NT2/D1 (cell line): ENCODE measurements at regions not wholly inside any gene's neighbourhood (a gene's known extent, or its start where the extent isn't known, plus 50 kb on each side); places are given as distances from the start of the nearest gene placed in this dataset.
"Not testable (repeated sequence)": the region's sequence is repeated elsewhere in the genome, so short reads cannot be mapped to it uniquely, and the experiment has no call there.

Experiments used
- DNase-seq: peaks from one replicate; pipeline ENCODE4 v3.0.0-alpha.2; 2011; ENCODE audit warnings: low read depth, low spot score
- H3K27me3 ChIP-seq: 2 replicates; pipeline ENCODE4 v1.6.0; 2011; ENCODE audit warnings: mild to moderate bottlenecking; ENCODE audit not compliant: insufficient read length, insufficient read depth
- H3K36me3 ChIP-seq: 2 replicates; pipeline ENCODE4 v1.6.1; 2011; ENCODE audit warnings: mild to moderate bottlenecking, low read length, mixed read lengths; ENCODE audit not compliant: insufficient read depth, insufficient read length
- H3K4me1 ChIP-seq: 2 replicates; pipeline ENCODE4 v1.5.1; 2011; ENCODE audit not compliant: insufficient read depth, insufficient read length
- H3K4me3 ChIP-seq: 2 replicates; pipeline ENCODE4 v1.5.1; 2011; ENCODE audit warnings: low read depth; ENCODE audit not compliant: insufficient read length
- H3K9ac ChIP-seq: 2 replicates; pipeline ENCODE4 v1.6.0; 2011; ENCODE audit warnings: low read depth; ENCODE audit not compliant: insufficient read length
- H3K9me3 ChIP-seq: 2 replicates; pipeline ENCODE4 v1.5.1; 2011; ENCODE audit warnings: mild to moderate bottlenecking, low read length; ENCODE audit not compliant: insufficient read depth
- SUZ12 ChIP-seq: IDR thresholded peaks from 2 replicates; pipeline ENCODE4 v1.6.1; 2011; ENCODE audit not compliant: insufficient read length, insufficient read depth; ENCODE audit errors: extremely low read depth
- YY1 ChIP-seq: IDR thresholded peaks from 2 replicates; pipeline ENCODE4 v1.6.1; 2011; ENCODE audit not compliant: insufficient read length, insufficient read depth
- ZNF274 ChIP-seq: IDR thresholded peaks from 2 replicates; pipeline ENCODE4 v1.6.1; 2011; ENCODE audit warnings: mild to moderate bottlenecking, low read depth, low read length

DNA sequence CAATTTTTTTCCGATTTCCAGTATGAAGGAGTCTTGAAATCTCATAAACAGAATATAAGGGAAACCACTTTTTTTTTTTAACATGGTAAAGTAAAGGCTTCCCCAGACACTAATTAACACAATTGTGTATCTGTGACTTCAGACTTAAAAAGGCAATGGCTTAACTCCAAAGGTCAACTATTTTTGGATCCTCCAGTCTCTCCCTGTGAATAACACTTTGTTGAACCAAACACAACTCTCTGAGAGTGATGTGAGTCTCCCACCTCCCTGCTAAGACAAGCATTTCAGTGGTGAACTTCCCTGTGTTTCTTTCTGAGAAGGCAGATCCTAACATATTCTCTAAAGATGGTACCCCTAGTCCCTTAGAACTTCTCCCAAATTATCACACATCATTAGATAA, 219.6 kb upstream of the RBBP8 start:
- H3K4me1 ChIP-seq = no peaks in the 10 kb centered on the region
- no peak for TF ChIP-seq YY1
- no peak for TF ChIP-seq SUZ12
- TF ChIP-seq ZNF274 = no peak
- H3K36me3 ChIP-seq = no peaks in the 10 kb centered on the region
- no peak for DNase-seq
- H3K9ac ChIP-seq = no peak overlapping the region
- H3K4me3 ChIP-seq = no peak overlapping the region
- no peaks in the 10 kb centered on the region for H3K9me3 ChIP-seq
- no peaks in the 10 kb centered on the region for H3K27me3 ChIP-seq

- not testable (repeated sequence) for DNase-seq, H3K27me3 ChIP-seq, H3K9me3 ChIP-seq, H3K4me1 ChIP-seq, H3K4me3 ChIP-seq, H3K9ac ChIP-seq, H3K36me3 ChIP-seq
Observed at GRCh38 chr18:22717536-22717935, 215.6 kb upstream of the RBBP8 start.

DNA sequence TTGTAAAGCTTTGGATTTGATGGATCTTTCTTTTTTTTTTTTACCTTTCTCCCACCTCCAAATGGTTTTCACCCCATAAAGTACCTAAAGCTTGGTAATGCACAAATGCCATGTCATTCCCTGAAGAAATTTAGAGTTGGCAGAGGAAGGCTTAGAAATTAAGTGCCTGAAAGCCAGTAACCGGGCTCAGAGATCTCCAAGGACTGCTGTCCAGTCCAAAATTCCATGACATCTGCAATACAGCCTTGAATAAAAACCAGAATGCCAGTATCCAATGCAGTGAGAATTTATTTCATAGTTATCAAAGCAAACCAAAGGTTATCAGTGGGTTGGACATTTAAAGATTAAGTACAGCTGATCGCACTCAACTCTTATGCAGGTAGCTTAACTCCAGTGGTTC, 209.9 kb upstream of the RBBP8 start:
- no peak for DNase-seq
- H3K9me3 ChIP-seq = no peaks in the 10 kb centered on the region

DNA sequence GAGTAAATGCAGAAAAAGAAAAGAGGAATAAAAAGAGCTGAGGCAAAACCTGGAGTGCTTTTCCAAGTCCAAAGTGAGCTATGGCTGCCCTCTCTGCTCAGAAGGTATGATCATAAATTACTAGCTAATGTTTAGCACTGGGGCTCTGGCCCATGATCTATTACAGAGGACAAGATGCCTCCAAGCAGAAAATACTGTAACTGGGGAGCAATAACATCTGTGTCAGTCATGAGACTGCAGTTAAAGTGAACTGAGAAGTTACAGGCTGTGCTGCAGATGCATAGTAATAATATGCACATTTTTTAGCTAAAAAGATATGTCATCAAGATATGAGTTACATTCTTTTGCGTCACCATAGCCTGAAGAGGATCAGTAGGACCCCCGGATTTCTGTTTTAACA, 209.4 kb upstream of the RBBP8 start:
- no peak for TF ChIP-seq YY1
- no peak for TF ChIP-seq SUZ12
- no peak for TF ChIP-seq ZNF274
- no peak for DNase-seq
- H3K27me3 ChIP-seq = no peaks in the 10 kb centered on the region
- no peaks in the 10 kb centered on the region for H3K36me3 ChIP-seq
- H3K4me3 ChIP-seq = no peak overlapping the region
- H3K4me1 ChIP-seq = no peaks in the 10 kb centered on the region
- no peak overlapping the region for H3K9ac ChIP-seq
- no peaks in the 10 kb centered on the region for H3K9me3 ChIP-seq

More for the DNA sequence above, 209.9 kb upstream of the RBBP8 start:
- Histone ChIP-seq H3K4me1 (no peaks in the 10 kb centered on the region), H3K27me3 (no peaks in the 10 kb centered on the region), H3K36me3 (no peaks in the 10 kb centered on the region), H3K9ac (no peak overlapping the region), H3K4me3 (no peak overlapping the region)
- no peak for TF ChIP-seq SUZ12
- no peak for TF ChIP-seq YY1
- TF ChIP-seq ZNF274 = no peak

GRCh38 chr18:22726469-22726868, 206.7 kb upstream of the RBBP8 start:
- no peak for DNase-seq
- no peaks in the 10 kb centered on the region for H3K27me3 ChIP-seq
- no peaks in the 10 kb centered on the region for H3K9me3 ChIP-seq
- H3K9ac ChIP-seq = no peak overlapping the region
- TF ChIP-seq YY1 = no peak
- no peak for TF ChIP-seq ZNF274
- H3K4me1 ChIP-seq = no peaks in the 10 kb centered on the region
- H3K4me3 ChIP-seq = no peak overlapping the region
- H3K36me3 ChIP-seq = no peaks in the 10 kb centered on the region

DNA sequence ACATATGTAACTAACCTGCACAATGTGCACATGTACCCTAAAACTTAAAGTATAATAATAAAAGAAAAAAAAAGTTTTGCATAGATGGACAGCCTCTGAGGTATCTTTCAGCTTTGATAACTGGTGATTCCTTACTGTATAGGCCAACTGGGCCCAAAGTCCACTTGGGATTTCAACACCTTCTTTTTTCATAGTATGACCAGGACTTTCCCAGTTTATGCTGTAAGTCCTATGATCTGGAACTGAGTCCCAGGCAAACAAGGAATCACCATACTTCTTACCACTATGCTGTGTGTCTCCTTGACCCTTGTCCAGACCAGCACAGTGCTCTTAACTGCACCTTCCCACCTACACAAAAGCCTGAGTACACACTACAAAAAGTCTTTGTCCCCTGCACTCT, 205.1 kb upstream of the RBBP8 start:
- Histone ChIP-seq H3K4me1 (no peaks in the 10 kb centered on the region), H3K9me3 (no peaks in the 10 kb centered on the region), H3K27me3 (no peaks in the 10 kb centered on the region), H3K9ac (no peak overlapping the region), H3K36me3 (no peaks in the 10 kb centered on the region), H3K4me3 (no peak overlapping the region)
- no peak for DNase-seq
- TF ChIP-seq YY1 (no peak), ZNF274 (no peak), SUZ12 (no peak)

DNA sequence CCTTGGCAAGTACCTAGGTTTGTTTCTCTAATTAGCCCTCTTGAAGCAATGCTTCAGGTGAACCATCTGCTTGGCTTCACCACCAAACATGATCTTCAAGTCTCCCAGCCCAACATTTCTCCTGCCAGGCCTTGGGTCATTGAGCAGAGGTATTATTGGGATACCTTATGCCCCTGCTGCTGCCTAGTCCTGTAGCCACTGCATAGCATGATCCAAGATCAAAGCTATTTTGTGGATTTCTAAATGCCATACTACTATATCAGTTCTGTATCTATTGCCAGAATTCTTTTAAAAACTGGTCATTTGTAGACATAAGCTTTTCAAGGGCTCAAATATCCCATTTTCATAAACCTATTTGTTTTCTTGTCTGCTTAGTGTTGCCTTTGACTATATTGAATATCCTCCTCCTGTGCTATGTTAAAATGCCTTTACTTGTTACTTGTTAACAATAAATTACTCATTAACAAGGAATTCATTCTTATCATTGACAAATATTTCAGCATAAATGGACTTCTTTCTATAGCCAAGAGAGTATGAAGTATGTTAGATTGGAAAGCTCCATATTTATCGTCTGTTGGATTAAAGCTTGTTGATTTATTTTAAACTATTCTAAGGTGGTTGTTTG, 204.5 kb upstream of the RBBP8 start:
- H3K4me3 ChIP-seq = no peak overlapping the region
- no peaks in the 10 kb centered on the region for H3K4me1 ChIP-seq
- no peak overlapping the region for H3K9ac ChIP-seq
- H3K9me3 ChIP-seq = no peaks in the 10 kb centered on the region
- H3K27me3 ChIP-seq = no peaks in the 10 kb centered on the region
- no peaks in the 10 kb centered on the region for H3K36me3 ChIP-seq
- no peak for TF ChIP-seq YY1
- TF ChIP-seq SUZ12 = no peak
- no peak for TF ChIP-seq ZNF274
- DNase-seq = no peak

- TF ChIP-seq SUZ12 (no peak), YY1 (no peak)
- no peaks in the 10 kb centered on the region for H3K27me3 ChIP-seq
Observed at GRCh38 chr18:22731398-22731797, 201.7 kb upstream of the RBBP8 start.

More at GRCh38 chr18:22731398-22731797, 201.7 kb upstream of the RBBP8 start:
- H3K4me3 ChIP-seq = no peak overlapping the region
- DNase-seq = no peak
- no peaks in the 10 kb centered on the region for H3K4me1 ChIP-seq
- H3K9ac ChIP-seq = no peak overlapping the region
- no peaks in the 10 kb centered on the region for H3K9me3 ChIP-seq
- no peaks in the 10 kb centered on the region for H3K36me3 ChIP-seq
